ACC112 (cell line): ENCODE measurements at regions not wholly inside any gene's neighbourhood (a gene's known extent, or its start where the extent isn't known, plus 50 kb on each side); places are given as distances from the start of the nearest gene placed in this dataset.

ENCODE experiments used
- H2AFZ ChIP-seq: fragments of 200-600 bp; sonication (generic); one replicate; pipeline ENCODE4 v1.6.0; 2017; ENCODE audit warnings: antibody characterized with exemption, low read length; ENCODE audit not compliant: unreplicated experiment
- H3K27ac ChIP-seq: fragments of 200-600 bp; sonication (generic); 2 replicates; pipeline ENCODE4 v1.5.1; 2014; ENCODE audit warnings: low read depth, mild to moderate bottlenecking, antibody characterized with exemption, low read length, moderate library complexity
- H3K27me3 ChIP-seq: fragments of 200-600 bp; sonication (generic); 2 replicates; pipeline ENCODE4 v1.6.1; 2014; ENCODE audit warnings: mild to moderate bottlenecking, antibody characterized with exemption, low read length, moderate library complexity, mixed read lengths; ENCODE audit not compliant: insufficient read depth
- H3K36me3 ChIP-seq: fragments of 200-600 bp; sonication (generic); 2 replicates; pipeline ENCODE4 v1.6.1; 2016; ENCODE audit warnings: mild to moderate bottlenecking, antibody characterized with exemption, low read length, moderate library complexity, mixed read lengths; ENCODE audit not compliant: insufficient read depth
- H3K4me1 ChIP-seq: fragments of 200-600 bp; sonication (generic); one replicate; pipeline ENCODE4 v1.6.1; 2016; ENCODE audit warnings: low read length, mixed read lengths; ENCODE audit not compliant: insufficient read depth, unreplicated experiment, control insufficient read depth
- H3K4me3 ChIP-seq: fragments of 200-600 bp; sonication (generic); 2 replicates; pipeline ENCODE4 v1.5.1; 2014; ENCODE audit warnings: mild to moderate bottlenecking, low read depth, low read length
- H3K79me2 ChIP-seq: fragments of 200-600 bp; sonication (generic); one replicate; pipeline ENCODE4 v1.6.0; 2016; ENCODE audit warnings: low read length; ENCODE audit not compliant: control insufficient read depth, unreplicated experiment, insufficient read depth

DNA sequence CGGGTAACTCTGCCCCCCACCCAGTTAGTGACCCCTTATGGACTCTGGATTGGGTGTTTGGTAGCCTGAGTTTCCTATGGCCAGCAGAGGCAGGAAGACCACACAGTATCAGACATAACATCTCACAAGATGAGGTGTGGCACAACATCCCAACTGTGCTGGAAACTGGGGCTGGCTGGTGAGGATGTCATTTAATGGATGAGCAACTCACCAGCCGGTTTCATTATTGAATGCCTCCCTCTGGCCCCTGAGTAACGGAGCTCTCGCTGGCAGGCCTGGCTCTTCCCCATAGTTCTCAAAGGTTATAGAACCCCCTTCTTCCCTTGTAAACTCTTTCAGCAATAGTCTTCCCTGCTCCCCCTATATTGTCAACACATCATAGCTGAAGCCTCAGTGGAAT, 195.0 kb downstream of the BCL11A start:
- Histone ChIP-seq H3K79me2 (no peaks in the 10 kb centered on the region), H3K4me1 (no peaks in the 10 kb centered on the region), H3K27ac (no peak overlapping the region), H3K36me3 (no peaks in the 10 kb centered on the region), H2AFZ (no peak overlapping the region), H3K27me3 (no peaks in the 10 kb centered on the region), H3K4me3 (no peak overlapping the region)

DNA sequence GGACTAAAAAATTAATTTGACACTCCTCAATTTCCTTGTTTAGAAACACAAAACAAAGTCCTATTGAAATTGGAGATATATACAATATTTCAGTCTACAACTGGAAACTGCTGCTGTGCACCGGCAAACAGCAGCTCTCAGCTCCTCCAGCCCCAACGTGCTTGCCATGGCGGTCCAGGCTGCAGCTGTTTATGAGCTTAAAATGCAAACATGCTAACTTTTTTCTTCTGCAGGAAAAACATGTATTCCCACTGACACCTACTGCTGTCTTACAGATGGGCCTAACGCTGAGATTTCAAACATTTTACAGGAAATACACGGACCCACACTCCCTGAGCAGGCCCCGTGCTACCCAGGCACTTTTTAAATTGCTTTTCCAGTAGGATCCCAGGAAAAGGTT, 195.5 kb downstream of the BCL11A start:
- H3K27me3 ChIP-seq: no peaks in the 10 kb centered on the region
- H3K4me1 ChIP-seq: no peaks in the 10 kb centered on the region
- H3K79me2 ChIP-seq: no peaks in the 10 kb centered on the region
- no peak overlapping the region for H2AFZ ChIP-seq
- no peak overlapping the region for H3K4me3 ChIP-seq
- H3K27ac ChIP-seq: no peak overlapping the region
- no peaks in the 10 kb centered on the region for H3K36me3 ChIP-seq

DNA sequence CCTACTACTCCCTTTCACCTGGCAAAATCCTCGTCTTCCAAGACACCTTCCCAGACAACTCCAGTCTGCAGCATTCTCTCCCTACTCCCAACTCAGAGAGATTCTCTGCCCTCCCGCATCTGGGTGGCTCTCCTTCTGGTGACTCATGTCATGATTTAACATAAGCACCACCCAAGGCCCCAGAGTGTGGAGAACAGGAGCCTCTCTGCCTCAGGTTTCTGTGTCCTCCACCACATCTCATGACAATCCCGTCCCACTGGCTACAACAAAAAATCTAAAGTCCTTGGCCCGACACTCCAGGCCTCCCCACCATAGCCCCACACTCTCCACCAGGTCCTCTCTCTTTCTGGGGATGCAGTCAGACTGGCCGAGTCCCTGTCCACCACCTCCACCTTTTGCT, 197.1 kb downstream of the BCL11A start:
- H2AFZ ChIP-seq: no peak overlapping the region
- H3K4me3 ChIP-seq: no peak overlapping the region
- no peaks in the 10 kb centered on the region for H3K4me1 ChIP-seq

DNA sequence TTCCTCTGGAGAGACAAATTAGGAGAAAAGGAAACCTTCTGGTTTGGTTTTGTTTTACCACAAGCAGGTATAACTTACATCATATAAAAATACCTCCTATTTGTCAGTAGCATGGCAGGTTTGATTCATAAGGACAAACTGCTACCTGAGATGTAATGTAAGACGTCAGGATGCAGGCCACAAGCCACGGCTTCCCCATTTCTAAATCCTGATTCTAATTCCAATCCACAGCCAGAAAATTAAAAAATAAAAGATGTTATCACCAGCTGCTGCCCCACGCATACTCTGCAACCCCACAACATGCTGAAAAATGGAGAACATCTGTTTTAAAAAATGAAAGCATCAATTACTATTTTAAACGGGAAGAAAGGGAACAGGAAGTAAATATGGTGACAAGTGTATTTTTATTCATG, 197.6 kb downstream of the BCL11A start:
- Histone ChIP-seq H3K4me3 (no peak overlapping the region), H3K27me3 (no peaks in the 10 kb centered on the region), H3K27ac (no peak overlapping the region), H2AFZ (no peak overlapping the region), H3K36me3 (no peaks in the 10 kb centered on the region), H3K4me1 (no peaks in the 10 kb centered on the region), H3K79me2 (no peaks in the 10 kb centered on the region)

More for the DNA sequence above, 197.1 kb downstream of the BCL11A start:
- no peaks in the 10 kb centered on the region for H3K27me3 ChIP-seq
- no peak overlapping the region for H3K27ac ChIP-seq
- no peaks in the 10 kb centered on the region for H3K79me2 ChIP-seq
- no peaks in the 10 kb centered on the region for H3K36me3 ChIP-seq

DNA sequence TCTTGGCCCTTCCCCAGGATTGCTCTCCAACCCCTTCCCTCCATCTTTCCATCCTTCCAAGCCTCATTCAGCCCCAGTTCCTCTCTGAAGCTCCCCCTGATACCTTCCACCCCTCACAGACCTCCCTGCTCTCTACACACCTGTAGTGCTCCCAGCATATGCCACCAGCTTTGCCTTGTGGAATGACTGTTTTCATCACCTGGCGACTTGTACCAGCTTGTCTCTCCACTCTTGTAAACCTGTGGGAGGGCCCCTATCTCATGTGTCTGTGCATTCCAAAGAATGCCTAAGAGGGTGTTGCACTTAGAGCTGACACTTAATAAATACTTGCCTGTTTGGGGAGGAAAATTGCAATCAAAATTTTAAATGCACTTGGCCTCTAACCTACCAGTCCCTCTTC, 198.7 kb downstream of the BCL11A start:
- H3K79me2 ChIP-seq: no peaks in the 10 kb centered on the region
- H3K36me3 ChIP-seq: no peaks in the 10 kb centered on the region
- H3K4me3 ChIP-seq: no peak overlapping the region
- no peaks in the 10 kb centered on the region for H3K4me1 ChIP-seq
- no peaks in the 10 kb centered on the region for H3K27me3 ChIP-seq
- no peak overlapping the region for H2AFZ ChIP-seq
- H3K27ac ChIP-seq: no peak overlapping the region

DNA sequence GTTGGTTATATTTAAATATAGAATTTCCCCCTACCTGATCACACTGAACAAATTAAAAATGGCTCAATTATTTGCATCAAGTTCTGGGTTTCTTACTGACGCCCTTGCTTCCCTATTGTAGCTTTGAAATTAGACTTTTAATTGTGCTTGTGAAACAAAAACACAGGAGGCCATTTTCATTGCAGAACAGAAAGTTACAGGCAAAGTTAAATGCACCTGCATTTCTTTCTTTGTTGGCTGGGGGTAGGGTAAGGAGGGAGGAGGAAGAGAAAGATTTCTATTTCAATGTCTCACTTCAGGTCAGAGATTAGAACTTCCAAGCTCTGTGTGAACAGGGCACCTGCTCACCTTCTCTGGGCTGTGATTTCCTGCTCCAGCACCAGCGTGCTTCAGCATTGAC, 199.6 kb downstream of the BCL11A start:
- H2AFZ ChIP-seq: no peak overlapping the region

DNA sequence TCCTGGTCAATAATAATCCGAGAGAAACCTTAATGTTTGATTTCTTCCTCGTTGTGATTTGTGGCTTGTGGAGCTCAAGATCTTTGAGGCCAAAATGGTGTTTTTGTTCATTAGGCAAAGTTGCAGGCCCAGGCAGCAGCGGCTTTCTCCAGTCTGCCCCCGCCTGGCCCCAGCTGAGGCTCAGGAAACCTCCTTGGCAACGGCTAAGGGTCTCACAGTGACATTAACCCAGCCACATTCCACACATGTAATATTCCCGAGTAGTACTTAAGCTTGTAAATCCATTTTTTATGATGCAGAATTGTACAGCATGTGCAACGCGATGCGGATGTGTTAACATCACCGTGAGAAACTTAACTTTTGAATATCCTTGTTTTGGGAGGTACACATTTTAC, 200.1 kb downstream of the BCL11A start:
- Histone ChIP-seq H3K4me1 (no peaks in the 10 kb centered on the region), H3K27ac (no peak overlapping the region), H3K27me3 (no peaks in the 10 kb centered on the region), H3K4me3 (no peak overlapping the region), H3K36me3 (no peaks in the 10 kb centered on the region), H2AFZ (no peak overlapping the region), H3K79me2 (no peaks in the 10 kb centered on the region)

More for the DNA sequence above, 199.6 kb downstream of the BCL11A start:
- H3K4me3 ChIP-seq: no peak overlapping the region
- no peaks in the 10 kb centered on the region for H3K36me3 ChIP-seq
- H3K79me2 ChIP-seq: no peaks in the 10 kb centered on the region
- no peaks in the 10 kb centered on the region for H3K4me1 ChIP-seq
- no peaks in the 10 kb centered on the region for H3K27me3 ChIP-seq
- no peak overlapping the region for H3K27ac ChIP-seq

DNA sequence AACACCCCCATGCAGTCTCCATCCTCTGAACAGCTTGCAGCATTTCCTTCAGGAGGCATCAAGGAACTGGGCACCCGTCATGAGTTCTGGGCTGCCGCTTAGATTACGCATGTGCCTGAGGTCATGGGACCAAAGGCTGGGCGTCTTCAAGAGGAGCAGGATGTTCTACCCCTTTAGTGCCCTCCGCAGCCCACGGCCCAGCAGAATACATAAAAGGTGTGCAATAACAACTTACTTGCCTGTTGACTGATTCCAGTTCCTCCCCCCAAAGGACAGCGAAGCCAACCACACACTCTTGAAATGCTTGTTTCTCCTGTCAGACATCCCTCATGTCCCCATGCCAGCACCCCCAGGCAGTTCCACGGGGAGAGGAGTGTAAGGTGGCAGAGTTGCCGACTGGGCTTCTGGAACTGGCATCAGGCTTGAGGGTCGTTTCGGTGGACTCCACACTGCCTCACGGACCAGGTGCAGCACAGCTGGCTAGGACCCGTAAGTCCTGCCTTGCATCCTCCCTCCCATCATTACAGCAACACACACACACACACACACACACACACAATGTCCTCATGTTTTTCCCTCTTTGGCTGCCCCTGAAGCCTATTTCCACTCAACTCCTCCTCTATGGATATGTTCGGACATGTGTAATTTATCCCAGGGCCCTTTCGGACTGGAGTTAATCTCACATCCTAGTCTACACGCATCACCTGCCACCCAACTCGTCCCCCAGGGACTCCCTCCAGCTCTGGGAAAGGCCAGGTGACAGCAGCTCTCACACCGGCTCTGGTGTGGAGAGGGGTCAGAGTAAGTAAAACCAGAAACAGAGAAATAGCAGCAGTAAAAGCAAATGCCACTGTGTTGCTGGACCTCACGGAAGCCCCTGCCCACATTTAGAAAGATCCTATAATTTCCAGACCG, 200.7 kb downstream of the BCL11A start:
- no peak overlapping the region for H2AFZ ChIP-seq
- H3K4me1 ChIP-seq: no peaks in the 10 kb centered on the region
- no peaks in the 10 kb centered on the region for H3K27me3 ChIP-seq
- H3K79me2 ChIP-seq: no peaks in the 10 kb centered on the region
- no peaks in the 10 kb centered on the region for H3K36me3 ChIP-seq
- no peak overlapping the region for H3K4me3 ChIP-seq
- H3K27ac ChIP-seq: no peak overlapping the region

DNA sequence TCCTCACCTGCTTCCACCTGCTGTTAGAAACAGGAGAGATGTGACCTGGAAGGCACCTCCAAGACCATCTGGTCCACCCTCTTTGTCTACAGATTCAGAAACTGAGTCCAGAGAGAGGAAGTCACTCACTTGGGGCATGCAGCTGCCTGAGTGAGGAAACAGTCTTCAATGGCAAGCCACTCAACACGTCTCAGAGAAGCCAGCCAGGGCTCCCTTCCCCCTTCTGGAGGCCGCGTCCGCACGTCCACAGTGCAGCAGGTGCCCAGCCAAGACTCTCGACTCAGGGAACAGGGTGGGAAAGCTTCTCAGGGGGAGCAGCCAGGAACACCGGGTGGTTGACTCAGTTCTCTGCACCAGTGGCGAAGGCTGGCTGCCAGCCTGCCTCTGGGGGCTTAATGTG, 201.7 kb downstream of the BCL11A start:
- no peak overlapping the region for H2AFZ ChIP-seq
- H3K79me2 ChIP-seq: no peaks in the 10 kb centered on the region
- H3K4me3 ChIP-seq: no peak overlapping the region
- H3K27me3 ChIP-seq: no peaks in the 10 kb centered on the region
- H3K27ac ChIP-seq: no peak overlapping the region
- H3K36me3 ChIP-seq: no peaks in the 10 kb centered on the region
- no peaks in the 10 kb centered on the region for H3K4me1 ChIP-seq

DNA sequence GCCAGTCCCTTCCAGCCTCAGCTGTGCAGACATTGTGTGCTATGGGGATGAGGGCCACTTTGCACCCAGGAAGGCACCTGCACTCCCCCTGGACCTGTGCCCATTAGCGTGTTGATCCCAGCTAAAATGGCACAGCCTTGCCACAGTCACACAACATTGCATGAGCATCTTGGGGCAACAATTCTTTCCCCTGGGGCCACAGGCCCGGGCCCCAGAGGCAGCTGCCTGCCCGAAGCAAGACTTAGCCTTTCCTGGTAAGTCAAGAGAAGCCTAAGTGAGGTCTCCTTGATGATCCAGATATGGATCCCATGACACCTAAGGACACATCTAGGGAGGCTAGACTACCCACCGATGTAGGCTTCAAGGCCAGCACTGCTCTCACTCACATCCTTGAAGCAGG, 202.1 kb downstream of the BCL11A start:
- Histone ChIP-seq H3K4me1 (no peaks in the 10 kb centered on the region), H3K27ac (no peak overlapping the region), H3K4me3 (no peak overlapping the region), H3K27me3 (no peaks in the 10 kb centered on the region), H3K36me3 (no peaks in the 10 kb centered on the region), H3K79me2 (no peaks in the 10 kb centered on the region), H2AFZ (no peak overlapping the region)

DNA sequence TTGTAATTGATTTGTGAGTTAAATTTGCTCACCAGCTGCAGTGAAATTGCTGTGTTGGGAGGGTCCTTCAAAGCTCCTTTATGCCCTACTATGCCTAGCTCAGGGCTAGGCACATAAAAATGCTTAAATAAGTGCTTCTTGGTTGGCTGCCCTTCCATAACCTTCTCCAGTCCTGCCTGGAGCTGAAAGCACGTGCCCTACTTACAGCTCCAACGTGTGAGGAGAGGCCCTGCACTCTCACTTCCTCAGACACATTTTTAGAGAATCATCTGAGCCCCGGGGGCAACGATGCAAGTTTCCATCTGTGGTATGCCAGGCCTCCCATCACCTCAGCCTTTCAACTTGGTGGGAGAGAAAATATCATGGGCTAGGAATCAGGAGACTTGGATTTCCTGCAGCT, 202.7 kb downstream of the BCL11A start:
- Histone ChIP-seq H3K36me3 (no peaks in the 10 kb centered on the region), H3K4me3 (no peak overlapping the region), H3K79me2 (no peaks in the 10 kb centered on the region), H3K27ac (no peak overlapping the region), H3K4me1 (no peaks in the 10 kb centered on the region), H3K27me3 (no peaks in the 10 kb centered on the region), H2AFZ (no peak overlapping the region)
